ENCODE measurements at regions not wholly inside any gene's neighbourhood (a gene's known extent, or its start where the extent isn't known, plus 50 kb on each side); places are given as distances from the start of the nearest gene placed in this dataset.

DNA sequence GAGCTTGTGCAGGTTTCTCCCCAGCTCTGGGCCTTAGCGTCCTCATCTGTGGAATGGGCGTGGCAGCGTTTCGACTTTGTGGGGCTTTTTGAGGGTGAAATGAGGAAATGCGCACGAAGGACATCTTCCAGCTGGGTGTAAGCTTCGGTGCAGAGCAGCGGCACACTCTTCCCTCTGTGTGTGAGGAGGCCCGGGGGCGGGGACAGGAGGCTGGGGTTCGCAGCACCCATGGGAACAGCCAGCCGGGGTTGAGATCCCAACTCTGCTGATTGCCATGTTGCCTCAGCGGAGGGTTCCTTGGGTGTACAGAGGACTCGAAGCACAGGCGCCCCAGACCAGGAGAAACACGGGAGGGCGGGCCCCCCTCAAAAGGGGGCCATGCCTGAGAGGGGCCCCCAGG, 265.6 kb downstream of the NSG2 start:
- DNase-seq (ENCODE audit: low read depth): no peak

DNA sequence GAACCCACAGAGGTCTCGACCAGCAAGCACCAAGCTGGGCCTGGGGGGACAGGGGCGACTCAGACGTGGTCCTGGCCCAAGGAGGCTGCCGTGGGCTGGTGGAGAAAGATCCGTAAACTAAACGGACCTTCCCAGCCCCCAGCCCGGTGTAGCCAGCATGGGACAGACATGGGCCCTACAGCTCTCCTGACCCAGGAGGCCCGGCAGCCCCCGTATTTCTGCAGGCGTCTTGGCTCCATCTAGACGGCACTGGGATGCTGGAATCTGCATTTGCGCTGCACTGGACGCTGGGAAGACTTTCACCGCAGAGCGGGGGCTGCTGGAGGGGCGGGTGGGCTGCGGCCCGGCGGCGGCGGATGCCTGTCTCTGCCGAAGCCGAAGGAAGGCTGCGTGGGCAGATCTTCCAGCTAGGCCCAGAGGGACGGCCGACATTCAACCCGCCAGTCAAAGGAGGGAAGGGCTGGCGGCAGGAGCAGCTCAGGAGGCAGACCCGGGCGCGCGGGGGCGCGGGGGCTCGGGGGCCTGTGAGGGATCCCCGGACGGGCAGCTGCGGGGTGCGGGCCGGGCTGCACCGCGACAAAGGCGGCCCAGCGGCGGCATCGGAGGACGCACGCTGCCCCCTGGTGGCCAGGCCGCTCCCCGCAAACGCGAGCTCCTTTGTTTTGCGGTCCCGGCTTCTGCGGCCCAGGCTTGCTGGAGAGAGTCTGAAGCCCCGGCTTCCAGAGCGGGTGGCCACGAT, 266.2 kb downstream of the NSG2 start:
- peak; percentile 42 for DNase-seq (ENCODE audit: low read depth)

DNA sequence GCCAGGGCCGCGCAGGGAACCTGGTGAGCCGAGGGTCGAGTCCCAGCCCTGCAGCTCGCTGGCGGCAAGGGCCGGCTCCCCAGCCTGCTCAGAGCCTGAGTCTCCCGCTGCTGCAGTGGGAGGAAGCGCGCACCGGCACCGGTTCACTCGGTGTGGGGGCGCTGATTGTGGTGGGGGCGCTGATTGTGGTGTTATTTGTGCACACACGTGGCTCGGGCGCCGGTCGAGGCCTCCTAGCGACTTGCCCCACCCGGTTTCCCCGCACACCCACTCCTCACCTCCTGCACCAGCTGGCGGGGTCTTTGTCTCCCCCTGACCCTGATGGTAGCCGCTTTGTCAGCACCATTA, 266.7 kb downstream of the NSG2 start:
- no peak for DNase-seq (ENCODE audit: low read depth)

DNA sequence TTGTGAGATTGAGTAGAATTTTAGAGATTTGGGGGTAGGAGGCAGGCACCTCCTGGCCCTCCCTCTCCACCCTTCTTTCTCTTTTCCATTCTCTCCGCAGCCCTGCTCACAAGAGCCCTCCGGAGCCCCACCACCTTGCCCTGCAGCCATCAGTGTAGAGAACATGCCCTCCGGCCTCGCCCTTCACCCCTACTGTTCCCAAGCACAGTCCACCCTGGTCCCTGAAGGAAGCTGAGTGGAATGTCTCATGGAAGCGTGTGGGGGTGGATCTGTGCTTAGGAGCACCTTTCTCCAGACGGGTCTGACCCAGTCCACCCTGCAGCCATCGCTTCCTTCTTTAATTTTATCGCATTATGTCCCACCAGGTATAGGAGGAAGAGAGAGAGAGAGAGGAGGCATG, 267.1 kb downstream of the NSG2 start:
- no peak for DNase-seq (ENCODE audit: low read depth)

DNA sequence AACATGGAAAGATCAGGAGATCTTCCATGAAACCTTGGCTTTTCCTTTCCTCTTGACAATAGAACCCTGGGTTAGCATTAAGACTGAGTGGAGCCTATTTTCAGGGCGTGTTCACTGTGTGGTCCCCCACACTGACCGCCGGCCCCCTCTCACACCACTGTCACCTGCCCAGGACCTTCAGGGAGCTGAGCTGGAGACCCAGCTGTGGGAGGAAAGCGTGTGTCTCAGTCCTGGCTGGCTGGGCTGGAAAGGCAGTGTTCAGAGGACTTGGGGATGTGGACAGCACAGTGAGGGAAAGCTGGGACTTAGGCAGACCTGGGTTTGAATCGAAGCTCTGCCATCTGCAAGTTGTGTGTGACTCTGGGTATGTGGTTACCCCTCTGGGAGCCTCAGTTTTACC, 268.1 kb downstream of the NSG2 start:
- no peak for DNase-seq (ENCODE audit: low read depth)

DNA sequence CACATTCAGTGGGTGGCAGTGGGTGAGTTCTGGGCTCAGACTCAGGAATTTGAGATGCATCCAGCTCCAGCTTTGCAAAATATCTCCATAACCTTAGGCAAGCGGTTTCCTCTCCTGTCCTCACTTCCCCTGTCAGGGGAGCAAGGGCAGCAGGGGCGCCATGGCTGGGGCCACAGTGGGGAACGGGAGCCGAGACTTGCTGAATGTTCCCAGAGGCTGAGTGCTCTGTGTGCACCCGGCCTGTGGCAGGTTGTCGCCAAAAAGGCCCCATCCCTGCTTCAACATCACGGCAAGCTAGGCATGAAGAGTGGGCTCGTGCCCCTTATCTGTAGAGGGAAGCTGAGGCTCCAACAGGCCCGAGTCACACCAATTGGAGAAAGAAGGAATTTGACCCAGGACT, 268.8 kb downstream of the NSG2 start:
- no peak for DNase-seq (ENCODE audit: low read depth)

DNA sequence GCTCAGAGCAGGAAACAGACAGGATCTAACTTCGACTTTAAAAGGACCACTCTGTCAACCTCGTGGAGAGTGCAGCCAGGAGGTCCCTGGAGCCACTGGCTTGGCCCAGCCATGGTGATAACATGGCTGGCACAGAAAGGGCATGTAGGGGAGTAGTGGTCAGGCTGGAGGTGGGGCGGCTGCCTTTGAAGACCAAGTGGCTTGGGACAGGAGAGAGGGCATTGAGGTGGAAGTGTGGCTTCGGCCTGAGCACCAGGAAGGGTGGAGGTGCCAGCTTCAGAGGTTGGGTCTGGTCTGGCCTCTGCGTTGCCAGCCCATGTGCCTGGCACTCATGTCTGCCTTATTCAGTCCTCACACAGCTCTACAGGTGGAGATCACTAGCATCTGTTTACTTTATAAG, 270.0 kb downstream of the NSG2 start:
- no peak for DNase-seq (ENCODE audit: low read depth)

DNA sequence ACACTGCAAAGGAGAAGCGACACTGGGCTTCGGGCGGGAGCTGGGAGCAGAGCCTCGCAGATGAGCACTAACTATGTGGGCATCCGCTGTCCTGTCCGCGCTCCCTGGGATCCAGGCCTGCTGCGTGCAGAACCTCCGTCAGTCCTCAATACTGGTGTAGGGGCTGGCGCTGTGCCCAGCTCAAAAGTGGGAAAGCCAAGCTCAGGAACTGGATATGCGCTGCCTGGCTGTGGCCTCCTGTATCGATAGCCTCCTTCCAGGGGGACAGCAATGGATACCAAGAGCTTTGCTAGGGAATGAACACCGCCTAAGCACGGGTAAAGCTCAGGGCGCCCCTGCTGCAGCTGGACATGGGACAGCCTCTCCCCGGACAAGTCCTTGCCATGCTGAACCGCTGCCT, 270.4 kb downstream of the NSG2 start:
- DNase-seq (ENCODE audit: low read depth): no peak

DNA sequence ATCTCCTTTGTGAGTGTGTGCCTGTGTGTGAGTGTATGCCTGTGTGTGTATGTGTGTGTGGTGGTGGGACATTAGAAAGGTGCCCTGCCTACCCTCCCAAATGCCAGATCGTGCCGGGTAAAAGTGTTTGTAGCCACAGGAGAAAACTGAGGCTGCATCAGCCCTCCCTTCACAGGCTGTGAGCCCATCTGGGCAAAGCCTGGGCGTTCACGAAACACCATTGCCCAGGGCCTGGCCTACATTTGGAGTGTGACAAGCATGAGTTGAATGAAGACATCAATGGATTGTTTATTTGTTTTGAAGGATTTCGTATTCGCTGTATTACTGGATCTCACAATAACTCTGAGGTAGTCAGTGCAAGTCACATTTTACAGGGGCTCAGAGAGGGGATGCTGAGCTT, 270.8 kb downstream of the NSG2 start:
- no peak for DNase-seq (ENCODE audit: low read depth)

DNA sequence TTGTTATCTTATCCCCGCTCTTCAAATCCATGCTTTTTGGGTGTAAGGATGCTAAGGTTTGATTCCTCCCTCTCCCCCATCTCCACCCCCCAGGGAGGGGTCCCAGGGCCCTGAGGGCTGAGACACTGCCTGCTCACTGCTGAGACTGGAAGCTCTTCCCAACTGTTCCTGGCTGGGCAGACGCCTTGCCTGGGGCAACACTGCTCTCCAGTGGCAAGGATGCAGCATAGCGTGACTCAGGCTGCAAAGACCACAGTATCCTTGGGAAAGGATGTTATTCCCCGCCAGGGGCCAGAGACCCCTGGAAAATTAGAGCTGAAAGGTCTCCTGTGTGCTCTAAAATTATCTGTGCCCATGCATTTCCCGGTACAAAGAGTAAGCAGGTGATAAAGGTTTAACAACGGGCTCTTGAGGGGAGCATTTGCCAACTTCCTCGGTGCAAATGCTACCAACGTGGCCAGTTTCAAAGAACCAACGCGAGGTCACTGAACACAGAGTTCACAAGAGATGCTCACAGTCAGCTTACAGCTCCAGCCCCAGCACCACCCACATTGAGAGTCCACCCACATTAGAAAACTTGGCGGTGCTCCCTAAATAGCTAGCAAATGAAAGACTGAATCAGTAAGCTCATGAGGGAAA, 271.9 kb downstream of the NSG2 start:
- peak; percentile 34 for DNase-seq (ENCODE audit: low read depth)

DNA sequence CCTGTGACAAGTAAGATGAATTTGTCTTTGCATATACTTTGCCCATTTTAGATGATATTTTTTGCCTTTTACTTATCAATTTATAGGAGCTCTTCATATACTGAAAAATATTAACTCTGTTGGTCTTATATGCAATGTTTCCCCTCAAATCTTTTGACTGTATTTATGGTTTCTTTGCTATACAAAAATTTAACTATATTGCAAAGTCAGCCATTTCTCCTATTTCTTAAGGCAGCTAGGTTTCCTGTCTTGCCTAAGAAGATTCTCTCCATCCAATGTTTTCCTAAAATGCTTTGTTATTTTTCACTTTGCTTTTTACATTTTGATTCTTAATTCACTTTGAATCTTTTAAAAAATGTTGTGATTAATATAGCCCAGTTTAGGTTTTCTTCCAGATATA, 273.1 kb downstream of the NSG2 start:
- no peak for DNase-seq (ENCODE audit: low read depth)

DNA sequence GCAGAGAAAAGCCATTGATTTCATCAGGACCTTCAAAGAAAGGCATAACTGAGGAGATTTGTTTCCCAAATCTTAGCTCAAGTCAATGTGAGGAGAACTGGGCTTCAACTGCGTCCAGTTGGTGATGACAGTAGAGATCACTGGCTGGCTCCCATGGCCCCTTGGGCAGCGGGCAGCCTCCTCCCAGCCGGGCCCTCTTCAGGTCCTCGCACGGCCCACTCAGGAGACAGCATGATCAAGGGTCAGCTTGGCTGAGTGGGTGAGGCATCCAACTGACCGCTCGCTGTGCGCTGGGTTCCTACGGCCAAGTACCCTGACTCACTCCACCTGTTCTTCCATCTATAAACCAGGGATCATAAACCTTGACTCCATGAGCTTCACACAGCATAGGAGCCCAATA, 274.0 kb downstream of the NSG2 start:
- DNase-seq (ENCODE audit: low read depth): no peak

DNA sequence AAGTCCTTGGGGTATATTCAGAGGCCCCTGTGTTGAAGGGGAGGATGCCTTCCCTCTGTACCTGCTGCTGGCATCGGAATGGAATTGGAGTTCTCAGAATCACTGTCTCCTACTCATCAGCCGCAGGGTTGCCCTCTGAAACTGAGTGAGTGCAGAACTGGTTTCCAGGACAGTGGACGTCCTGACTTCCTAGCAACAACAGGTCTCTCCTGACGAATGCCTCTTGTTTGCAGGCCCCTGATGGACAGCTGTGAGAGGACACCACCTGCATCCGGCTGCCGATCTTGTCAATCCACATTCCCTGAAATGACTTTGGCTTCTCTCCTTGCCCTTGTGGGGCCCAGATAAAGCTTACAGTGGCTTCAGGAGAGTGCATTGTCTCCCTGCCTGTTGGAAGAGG, 274.5 kb downstream of the NSG2 start:
- no peak for DNase-seq (ENCODE audit: low read depth)

DNA sequence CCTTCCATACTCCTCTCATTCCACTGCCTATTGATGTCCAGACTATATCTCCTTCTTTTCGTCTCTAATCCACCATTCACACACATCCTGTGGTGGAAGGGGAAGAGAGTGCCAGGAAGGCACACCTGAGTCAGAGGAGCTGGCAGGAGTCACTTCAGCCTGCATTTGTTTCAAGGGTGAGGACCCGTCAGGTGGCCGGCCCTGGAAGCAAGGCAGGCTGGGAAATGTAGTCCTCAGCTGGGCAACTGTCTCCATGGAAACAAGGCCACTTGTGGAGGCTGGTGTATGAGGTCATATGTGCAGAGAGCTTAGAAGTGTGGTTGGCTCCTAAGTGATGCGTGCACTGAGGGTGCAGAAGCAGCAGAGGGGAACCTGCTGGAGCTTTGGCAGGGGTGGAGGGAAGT, 278.4 kb downstream of the NSG2 start:
- no peak for DNase-seq (ENCODE audit: low read depth)

DNA sequence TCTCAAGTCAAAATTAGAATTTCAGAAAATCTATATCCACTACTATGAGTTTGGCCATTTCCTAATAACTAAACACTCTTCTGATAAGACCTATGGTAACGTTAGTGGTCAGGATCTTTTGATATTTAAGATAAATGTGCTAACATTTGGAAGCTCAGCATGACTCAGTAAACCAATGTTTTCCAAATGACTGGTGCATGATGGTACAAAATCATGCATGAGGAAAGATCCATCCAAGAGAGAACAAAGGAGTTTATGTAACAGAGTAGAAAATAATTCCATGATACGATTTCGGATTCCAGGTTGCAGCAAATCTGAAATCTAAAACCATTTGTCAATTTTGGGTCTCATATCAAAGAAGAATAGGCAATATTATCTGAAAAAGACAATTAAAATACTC, 279.2 kb downstream of the NSG2 start:
- no peak for DNase-seq (ENCODE audit: low read depth)

DNA sequence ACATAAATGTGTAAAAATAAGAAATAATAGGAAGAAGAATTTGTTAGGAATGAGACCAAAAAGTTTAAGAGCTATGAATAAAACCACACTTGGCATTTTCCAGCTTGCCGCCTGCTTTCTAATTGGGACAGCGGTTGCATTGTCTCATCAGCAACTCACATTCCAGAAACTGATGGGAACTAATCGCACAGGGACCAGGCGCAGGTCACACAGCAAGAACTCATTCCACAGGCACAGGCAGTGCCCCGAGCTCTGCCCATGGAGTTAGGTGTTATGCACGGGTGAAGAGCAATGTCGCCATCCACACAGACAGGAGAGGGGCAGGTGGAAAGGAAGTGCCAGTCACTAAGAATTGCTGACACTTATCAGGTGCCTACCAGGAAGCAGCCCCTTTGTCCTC, 279.9 kb downstream of the NSG2 start:
- no peak for DNase-seq (ENCODE audit: low read depth)

DNA sequence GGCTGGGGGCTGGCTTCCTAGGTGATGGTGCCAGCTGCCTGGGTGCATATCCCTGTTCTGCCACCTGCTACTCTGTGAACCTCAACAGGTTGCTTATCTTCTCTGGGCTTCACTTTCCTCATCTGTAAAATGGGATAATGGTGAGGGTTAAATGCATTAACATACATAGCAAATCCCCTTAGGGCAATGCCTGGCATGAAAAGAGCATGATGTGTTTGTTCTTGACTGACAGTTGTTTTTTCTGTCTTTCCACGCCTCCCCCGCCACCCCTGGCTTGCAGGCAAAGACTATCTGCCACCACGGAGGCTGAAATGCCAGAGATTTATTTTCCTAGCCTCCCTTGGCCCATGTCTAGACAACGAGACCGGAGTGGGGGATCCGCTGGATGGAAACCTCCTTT, 280.5 kb downstream of the NSG2 start:
- no peak for DNase-seq (ENCODE audit: low read depth)

DNA sequence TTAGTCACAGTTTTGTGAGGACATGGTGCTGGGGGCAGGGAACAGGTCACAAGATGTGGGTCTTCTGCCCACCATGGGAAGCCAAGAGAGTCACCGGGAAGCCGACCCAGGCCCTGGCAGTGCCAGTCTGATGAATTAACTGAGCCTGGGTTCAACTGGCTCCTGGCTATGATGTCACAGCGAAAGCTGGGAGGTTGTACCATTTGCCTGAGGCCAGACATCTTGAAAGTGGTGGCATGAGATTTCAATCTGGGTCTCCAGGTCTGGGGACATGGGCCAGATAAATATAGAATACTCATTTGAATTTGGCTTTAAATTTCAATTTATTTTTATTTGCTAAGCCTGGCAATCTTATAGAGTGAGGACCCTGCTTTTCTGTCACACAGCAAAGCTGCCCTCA, 280.9 kb downstream of the NSG2 start:
- no peak for DNase-seq (ENCODE audit: low read depth)

DNA sequence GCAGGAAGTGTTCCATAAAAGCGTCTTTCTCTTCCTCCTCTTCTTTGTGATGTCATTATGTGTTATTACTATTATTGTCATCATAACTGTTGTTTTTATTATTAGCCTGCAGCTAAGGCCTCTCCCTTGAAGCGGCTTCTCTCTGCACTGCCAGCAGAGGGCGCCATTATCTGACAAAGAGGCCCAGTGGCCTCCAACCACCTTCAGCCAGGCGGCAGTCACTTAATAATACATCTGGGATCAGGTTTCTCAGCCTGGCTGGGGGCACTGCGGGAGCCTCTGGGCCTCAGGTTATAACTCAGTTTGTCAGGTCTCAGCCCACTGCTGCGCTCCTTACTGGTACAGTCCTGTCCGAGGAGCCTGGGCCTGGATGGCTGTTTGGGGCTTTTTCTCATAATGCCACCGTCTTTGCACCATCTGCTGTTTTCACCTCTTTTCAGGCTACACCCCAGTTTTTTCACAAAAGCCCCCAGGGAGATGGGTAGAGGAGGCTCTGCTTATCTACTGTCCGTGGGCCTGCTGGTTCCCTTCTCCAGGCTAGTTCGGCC, 281.9 kb downstream of the NSG2 start:
- peak; percentile 19 for DNase-seq (ENCODE audit: low read depth)

DNA sequence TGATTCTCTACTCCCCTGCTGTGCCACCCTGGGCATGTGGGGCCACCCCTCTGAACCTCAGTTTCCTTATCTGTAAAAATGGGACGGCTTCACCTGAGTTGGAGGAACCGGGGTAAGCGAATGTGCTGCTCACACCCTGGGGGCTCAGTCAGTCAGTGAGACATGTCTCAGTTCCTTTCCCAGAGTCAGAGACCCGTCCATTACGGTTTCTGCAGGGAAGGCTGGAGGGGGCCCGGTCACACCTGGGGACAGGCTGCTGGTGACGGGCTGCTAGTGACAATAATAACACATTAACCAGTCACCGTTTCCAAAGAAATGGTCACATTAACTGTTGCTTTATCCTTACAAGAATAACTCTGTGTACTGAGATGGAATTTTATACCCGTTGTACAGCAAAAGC, 282.4 kb downstream of the NSG2 start:
- DNase-seq (ENCODE audit: low read depth): no peak

DNA sequence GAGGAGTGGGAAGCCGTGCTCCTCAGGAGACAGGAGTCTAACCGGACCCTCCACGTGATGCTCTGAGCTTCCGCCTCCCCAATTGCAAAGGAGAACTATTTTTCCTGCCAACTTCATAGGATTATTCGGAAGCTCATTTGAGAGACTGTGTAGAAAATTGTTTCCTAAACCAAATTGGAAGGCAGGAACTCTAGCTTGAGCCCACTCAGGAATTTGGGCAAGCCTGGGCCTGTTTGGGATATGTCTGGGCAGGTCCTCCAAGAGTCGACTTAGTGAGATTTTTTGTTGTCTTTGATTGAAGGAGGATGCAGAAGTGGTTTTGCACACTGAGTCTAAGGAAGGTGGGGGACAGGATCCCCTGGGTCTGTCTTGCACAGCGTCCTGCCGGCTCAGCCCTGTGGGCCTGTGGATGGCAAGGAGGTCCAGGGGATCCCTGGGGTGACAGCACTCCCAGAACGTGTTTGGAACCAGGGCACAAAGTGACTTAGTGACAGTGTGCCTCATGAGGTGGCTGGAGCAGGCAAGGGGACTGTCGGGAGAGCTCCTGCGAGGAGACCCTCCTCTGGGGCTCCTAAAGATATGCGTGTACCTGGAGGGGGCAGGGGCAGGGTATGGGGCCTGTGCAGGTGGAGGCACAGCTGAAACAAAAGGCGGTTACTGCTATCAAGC, 283.3 kb downstream of the NSG2 start:
- DNase-seq (ENCODE audit: low read depth): no peak

DNA sequence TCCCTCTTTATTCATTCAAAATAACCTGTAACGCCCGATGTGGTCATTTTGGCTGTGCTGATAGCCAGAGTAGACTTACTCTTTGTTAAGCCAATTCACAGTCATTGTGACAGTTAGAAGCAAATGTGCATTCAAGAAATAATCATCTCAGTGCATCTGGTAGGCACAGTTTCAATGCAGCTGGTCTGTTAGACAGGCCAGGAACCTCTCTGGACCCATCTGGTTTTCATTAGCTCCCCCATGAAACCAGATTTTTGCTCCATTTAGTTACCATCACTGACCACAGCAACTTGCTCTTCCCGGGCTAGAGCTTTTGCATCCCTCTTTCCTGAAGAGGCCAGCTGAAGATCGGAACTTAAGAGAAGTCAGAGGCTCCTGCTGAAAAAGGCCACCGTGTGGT, 284.2 kb downstream of the NSG2 start:
- peak; percentile 57 for DNase-seq (ENCODE audit: low read depth)

DNA sequence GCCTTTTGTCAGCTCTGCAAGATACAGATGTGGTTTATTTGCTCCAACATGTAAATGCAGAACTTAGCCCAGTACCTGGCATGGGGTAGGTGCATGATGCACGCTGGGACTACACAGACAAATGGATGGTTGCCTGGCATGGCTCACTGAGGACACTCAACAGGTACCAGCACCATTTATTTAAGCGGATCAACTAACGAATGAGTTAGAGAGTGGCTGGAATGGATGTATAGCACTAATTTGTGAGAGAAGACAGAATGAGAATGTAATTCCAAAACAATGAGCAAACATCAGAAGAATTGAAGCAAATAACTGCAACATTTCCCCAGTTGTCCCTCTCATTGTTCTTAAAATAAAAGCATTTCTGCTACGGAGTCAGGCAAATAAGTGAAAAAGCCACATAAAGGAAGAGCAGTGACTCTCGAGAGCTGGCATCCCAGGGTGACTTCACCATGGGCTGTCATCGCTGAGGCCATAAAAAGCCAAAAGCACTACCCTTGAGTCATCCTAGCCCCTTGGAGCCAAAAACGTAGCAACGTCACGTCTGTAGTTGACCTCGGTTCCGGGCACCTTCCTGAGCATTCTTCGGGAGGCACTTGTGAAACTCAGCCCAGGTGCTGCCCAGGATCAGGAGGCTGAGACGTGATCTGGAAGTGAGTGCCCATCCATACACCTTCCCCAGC, 290.3 kb downstream of the NSG2 start:
- no peak for DNase-seq (ENCODE audit: low read depth)
